CD4-positive, alpha-beta T cell treated with Interleukin-10 for 1 hour (primary cell): ENCODE measurements at regions not wholly inside any gene's neighbourhood (a gene's known extent, or its start where the extent isn't known, plus 50 kb on each side); places are given as distances from the start of the nearest gene placed in this dataset.

Source experiments
- DNase-seq: peaks from one replicate; pipeline ENCODE4 v3.0.0-alpha.2; 2020

DNA sequence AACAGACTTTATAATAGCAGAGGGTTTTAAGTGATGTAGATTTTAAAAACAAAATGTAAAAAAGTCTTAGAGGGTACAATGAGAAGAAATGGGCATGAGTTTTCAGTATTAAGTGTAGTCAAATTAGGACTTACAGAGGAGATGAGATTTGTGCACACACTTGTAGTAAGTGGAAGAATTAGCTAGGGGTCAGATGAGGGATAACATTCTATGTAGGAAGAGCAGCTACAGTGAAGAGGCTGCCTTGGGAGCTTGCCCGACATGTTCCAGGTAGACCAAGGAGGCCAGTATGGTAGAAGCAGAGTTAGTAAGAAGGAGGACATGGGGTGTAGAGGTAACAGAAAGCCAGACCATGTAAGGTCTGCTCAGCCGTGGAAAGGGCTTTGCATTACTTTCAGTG, 189.2 kb upstream of the DSEL start:
- no peak for DNase-seq

DNA sequence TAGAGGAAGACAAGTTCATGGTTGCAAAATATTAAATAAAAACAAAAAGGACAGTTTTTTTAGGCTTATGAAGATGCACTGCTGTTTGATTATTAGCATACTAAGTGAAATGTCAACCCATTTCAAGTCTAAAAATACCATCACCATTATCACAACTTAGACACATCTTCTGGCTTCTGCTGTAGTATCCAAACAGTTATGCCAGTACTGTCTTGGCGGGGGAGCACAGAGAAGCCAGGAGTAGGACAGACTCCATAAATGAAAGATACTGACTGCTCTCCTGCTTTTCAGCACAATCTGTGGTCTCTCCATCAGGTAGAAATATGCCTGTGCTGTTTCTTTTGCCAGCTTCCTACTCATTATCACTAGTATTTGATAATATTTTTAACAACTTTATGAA, 179.2 kb upstream of the DSEL start:
- no peak for DNase-seq

- DNase-seq, result no peak
Measured at GRCh38 chr18:67694787-67695186, 178.3 kb upstream of the DSEL start.

DNA sequence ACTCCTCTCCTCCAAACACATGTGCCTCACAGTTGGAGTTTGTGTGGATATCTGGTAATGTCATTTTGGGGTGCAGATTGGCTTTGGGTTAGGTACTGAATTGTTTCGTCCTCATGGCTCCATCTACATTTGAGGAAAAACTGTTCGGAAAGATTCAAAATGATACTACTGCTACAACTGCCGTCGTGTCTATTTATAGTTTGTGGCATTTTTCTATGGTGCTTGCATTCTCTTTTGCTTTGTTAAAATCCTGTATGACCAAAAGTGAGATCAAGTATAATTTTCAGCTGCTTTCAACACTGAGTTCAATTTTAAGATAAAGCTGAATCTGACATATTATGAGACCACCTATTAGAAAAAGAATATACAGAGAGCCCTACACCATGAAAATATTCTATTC, 176.3 kb upstream of the DSEL start:
- no peak for DNase-seq

GRCh38 chr18:67682516-67682915, 166.0 kb upstream of the DSEL start:
- DNase-seq, result no peak

DNA sequence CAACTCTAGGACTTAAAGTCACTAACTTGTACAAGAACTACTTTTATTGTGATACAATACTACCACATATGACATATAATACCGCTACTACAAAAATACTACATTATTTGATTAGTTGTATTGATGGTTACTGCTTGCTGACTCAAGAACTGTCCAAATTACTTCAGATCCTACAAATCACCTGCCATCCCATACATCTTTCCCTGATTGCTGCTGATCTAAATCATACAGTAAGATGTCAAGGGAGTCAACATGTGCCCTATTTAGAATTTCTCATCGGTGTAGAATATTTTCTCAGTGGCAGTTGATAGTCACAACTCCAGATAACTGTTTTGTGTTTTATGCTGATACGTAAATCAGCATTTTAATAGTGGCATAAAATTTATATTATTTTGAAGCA, 161.0 kb upstream of the DSEL start:
- no peak for DNase-seq

- no peak for DNase-seq
Measured at GRCh38 chr18:67672716-67673115, 156.2 kb upstream of the DSEL start.

GRCh38 chr18:67672155-67672554, 155.6 kb upstream of the DSEL start:
- no peak for DNase-seq

DNA sequence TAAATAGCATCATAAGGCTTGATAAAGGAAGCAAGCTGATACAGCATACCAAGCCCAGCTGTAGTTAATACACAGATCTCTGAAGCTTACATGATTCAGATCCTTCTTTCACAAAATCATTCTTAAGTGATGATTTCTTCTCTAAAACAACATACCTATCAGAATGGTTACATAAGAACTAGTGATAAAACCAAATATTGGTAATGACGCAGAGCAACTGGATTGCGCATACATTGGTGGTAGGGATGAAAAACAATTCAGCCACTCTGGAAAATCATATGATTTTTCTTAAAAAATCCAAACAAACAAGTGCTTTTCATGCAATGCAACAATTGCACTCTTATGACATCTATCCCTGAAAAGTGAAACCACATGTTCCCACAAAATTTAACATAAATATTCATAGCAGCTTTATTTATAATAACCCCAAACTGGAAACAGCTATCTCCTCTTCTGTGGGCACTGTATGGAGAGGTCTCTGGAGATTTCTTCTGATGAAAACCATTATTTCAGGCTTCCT, 153.6 kb upstream of the DSEL start:
- DNase-seq, result no peak

GRCh38 chr18:67665266-67665665, 148.7 kb upstream of the DSEL start:
- DNase-seq, result no peak

DNA sequence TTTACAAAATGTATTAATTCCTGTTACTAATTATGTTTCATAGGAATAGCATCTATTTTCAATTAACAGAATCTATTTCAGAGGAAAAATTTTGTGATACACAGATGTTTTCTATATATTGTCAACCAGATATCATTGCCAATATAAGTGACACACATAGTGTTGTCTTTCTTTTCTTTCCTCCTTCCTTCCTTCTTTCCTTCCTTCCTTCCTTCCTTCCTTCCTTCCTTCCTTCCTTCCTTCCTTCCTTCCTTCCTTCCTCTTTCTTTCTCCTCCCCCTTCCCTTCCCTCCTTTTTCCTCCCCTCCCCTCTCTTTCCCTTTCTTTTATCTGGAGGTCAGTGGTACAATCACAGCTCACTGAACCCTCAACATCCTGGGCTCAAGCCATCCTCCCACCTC, 146.5 kb upstream of the DSEL start:
- no peak for DNase-seq

DNA sequence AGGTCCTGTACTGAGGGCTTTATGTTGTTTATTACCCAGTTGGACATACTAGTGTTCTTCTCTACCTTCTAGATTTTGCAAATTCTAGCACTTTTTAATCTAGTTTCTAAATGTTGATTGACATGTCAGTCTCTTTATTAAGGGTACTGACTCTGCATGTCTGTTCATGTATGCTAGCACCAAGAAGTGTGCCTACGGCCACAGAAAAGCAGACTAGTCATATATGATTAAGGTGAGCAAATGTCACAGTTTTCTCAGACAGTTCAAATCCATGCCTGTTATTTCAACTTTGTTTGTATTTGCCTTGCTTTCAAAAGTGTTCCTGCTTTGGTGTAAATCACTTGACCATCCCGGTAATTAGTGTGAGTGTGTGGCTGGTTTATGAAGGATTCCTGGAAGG, 145.0 kb upstream of the DSEL start:
- no peak for DNase-seq

GRCh38 chr18:67654101-67654500, 137.6 kb upstream of the DSEL start:
- DNase-seq, result no peak

DNA sequence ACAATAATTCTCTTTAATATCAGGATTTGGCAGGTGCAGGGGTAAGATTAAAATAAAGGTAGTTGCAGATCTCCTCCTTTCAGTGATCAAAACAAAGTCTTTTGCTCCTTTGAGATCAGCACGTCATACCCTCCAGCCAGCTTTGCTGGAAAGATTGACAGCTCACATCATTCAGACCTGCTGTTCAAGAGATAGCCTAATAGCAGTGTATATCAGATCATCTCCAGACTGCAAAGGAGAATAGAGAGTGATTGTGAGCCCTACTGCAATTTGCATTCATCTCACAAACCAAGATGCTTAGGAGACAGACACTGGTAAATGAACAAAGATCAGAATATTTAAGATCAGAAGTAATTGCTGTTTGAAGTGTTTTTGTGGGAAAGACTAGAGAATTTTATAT, 135.8 kb upstream of the DSEL start:
- no peak for DNase-seq

DNA sequence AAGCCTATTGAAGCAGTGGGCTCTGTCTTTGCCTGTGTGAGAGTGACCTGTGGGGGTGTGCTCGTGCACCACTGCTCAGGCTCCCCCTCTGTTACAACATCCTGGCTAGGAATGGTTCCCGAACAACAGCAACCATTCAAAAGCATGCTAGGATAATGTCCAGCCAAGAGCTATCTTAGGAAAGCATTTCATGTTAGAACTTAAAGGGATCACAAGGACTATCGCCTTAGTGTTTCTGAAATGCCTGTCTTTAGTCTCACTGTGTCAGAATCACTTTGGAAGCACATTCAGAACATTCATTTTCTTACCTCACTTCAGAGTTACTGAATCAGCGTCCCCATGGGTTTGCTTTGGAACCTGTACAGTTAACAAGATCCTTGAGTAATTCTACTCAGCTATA, 134.9 kb upstream of the DSEL start:
- no peak for DNase-seq

- no peak for DNase-seq
Measured at GRCh38 chr18:67650686-67651385, 134.3 kb upstream of the DSEL start.

DNA sequence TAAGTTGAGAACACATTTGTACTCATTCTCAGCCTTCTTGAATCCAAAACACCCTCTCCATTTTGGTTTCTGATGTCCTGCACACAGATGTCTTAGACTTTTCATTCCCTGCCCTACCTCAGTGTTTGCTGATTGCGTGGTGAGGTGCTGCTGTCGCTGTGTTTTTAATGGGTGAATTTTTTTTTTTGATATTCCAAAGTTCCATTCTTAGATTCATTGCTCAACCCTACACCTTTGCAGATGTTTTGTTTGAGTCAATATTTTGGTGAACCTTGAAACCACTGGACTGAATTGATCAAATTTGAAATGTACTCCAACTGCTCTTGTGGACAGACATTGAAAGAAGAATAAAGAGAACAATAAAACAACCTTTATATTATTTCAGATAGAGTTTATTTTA, 130.4 kb upstream of the DSEL start:
- no peak for DNase-seq

- no peak for DNase-seq
Measured at GRCh38 chr18:67644226-67644625, 127.7 kb upstream of the DSEL start.

GRCh38 chr18:67639872-67640271, 123.4 kb upstream of the DSEL start:
- no peak for DNase-seq

DNA sequence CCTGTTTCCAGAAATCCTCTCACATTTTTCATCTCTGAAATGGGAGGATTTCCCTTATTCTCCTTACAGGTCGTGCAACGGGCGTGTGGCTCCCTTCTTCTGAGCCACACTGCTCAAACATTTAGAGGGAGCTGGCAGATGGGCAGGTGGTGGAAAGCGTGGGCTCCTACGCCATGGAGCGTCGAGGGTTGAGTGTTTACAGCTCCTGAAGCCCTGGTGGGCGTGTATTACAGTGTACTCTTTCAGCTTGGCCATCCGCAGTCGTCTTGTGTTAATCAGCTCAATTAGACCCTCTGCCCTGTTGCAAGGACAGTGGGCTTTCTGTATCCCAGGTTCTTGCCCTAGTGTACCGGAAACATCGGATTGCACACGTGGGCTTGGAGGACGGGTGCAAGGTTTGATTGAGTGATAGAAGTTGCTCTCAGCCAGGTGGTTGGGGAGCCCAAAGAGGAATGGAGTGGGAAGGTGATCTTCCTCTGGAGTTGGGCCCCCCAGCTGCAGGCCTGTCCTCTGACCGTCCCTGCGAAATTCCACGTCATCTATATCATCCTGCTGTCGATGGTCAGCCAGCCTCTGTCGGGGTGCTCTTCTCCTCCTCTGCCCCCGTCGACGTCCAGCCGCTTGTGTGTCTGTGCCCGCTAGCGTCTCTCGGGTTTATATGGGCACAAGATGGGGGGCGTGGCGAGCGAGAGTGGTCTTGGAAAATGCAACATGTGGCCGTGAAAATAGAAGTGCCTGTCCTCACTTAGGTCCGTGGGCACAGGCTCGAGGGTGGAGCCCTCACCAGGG, 120.3 kb upstream of the DSEL start:
- no peak for DNase-seq

- DNase-seq, result no peak
Measured at GRCh38 chr18:67634631-67635338, 118.3 kb upstream of the DSEL start.

DNA sequence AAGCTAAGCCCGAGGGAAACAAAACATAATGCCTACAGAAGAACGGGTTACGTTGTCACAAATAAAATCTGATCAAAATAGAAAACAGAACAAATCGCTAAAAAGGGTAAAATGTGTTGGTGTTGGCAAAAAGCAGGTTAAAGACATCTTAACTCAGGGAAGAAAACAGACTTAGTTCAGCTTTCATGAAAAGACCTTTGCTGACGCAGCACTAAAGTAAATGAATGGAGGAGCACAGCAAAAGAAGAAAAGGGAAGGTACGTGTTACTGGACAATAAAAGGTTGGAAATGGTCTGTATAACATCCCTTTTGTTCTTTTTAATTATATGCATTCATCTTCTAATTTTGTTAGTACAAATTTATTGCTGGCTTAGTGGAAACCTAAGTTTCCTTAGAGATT, 117.4 kb upstream of the DSEL start:
- no peak for DNase-seq

DNA sequence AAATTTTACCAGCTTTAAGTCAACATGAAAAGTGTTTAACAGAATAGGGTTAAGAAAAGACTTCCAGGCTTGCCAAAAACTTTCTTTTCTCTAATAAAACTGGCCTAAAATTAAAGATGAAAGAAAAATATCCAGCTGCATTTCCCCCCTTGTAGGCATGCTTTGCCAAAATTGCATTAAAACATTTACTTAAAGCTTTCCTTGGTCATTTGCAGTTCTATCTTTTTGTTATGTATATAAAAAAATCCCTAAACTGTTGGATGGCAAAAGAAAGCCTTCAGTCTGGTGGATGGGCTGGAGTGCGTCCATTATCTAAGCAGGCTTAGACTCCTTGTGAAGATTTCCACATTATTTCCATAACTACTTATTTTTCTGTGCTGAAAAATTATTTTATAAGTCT, 105.4 kb upstream of the DSEL start:
- no peak for DNase-seq
